ENCODE measurements at regions not wholly inside any gene's neighbourhood (a gene's known extent, or its start where the extent isn't known, plus 50 kb on each side); places are given as distances from the start of the nearest gene placed in this dataset.

DNA sequence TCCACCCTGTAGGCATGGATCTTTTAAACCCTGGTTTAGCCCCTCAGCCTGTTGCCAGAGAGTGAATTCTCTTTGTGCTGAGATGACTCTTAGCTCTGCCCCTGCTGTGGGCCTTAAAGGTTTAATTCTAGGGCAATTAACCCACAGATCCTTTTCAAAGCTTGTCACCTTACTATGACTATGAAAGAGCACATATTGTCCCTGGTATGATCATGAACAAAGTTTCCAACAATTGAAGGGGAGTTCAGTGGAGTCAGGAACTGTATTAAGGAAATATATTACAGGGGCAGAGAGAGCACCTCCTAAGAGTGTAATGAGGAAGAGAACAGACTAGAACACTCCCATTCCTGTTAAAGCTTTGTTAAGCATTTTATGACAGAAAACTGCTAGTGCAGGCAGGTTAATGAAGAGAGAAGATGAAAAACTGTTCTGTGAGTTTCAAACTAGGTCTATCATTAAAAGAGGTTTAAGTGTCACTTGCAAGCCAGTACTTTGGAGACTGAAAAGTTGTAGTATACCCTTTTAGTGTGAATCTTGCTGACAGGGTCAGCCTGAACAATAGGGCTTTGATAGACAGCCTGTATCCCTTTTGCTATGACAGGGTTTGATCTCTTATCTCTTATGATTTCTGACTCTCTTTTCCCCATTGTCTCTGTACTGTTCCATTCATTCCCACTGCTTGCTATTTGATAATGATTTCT, 104.2 kb upstream of the ELL2 start:
- no peak for ATAC-seq
- Histone ChIP-seq H3K4me3 (no peak overlapping the region), H3K4me1 (peaks cover 2 to 28% (median 5%) of the 10 kb centered on the region in 3 donors), H3K36me3 (no peaks in the 10 kb centered on the region), H3K9me3 (no peaks in the 10 kb centered on the region), H3K27me3 (no peaks in the 10 kb centered on the region), H3K27ac (no peak overlapping the region)
- TF ChIP-seq POLR2AphosphoS5 (IDR thresholded peaks at IDR 0.05) (no peak), POLR2A (IDR thresholded peaks at IDR 0.05) (no peak), EP300 (IDR thresholded peaks at IDR 0.05) (no peak)
- TF ChIP-seq, protein P1, sequence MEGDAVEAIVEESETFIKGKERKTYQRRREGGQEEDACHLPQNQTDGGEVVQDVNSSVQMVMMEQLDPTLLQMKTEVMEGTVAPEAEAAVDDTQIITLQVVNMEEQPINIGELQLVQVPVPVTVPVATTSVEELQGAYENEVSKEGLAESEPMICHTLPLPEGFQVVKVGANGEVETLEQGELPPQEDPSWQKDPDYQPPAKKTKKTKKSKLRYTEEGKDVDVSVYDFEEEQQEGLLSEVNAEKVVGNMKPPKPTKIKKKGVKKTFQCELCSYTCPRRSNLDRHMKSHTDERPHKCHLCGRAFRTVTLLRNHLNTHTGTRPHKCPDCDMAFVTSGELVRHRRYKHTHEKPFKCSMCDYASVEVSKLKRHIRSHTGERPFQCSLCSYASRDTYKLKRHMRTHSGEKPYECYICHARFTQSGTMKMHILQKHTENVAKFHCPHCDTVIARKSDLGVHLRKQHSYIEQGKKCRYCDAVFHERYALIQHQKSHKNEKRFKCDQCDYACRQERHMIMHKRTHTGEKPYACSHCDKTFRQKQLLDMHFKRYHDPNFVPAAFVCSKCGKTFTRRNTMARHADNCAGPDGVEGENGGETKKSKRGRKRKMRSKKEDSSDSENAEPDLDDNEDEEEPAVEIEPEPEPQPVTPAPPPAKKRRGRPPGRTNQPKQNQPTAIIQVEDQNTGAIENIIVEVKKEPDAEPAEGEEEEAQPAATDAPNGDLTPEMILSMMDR (IDR thresholded peaks at IDR 0.05), result no peak

DNA sequence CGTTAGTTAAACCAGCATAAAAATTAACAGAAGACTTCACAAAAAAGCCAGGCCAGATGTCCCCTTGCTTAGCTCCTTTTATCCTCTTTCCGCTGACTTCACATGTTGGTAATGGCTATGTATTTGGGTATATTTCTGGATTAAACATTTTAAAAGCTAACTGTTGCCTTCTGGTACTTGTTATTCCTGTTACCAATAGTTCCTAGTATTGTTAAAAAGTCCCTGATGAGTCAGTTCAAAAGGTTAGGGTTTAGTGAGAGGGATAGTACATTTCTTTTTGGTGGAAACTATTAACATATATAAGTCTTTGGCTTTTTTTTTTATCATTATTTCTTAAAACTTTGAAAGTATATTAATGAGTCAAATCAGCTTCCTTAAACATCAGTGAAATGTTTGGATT, 103.2 kb upstream of the ELL2 start:
- 88 to 97% methylated on average over 2 of the region's 2 CpGs for WGBS, 2 donors (ENCODE audit: low coverage in 1 of 2)
- Histone ChIP-seq H3K9me3 (no peaks in the 10 kb centered on the region), H3K27ac (no peak overlapping the region), H3K4me3 (no peak overlapping the region), H3K27me3 (no peaks in the 10 kb centered on the region), H3K36me3 (no peaks in the 10 kb centered on the region), H3K4me1 (peaks cover 2 to 28% (median 5%) of the 10 kb centered on the region in 3 donors)
- no peak for ATAC-seq
- TF ChIP-seq EP300 (IDR thresholded peaks at IDR 0.05), result no peak
- TF ChIP-seq, protein P1 (IDR thresholded peaks at IDR 0.05), result no peak
- no peak for TF ChIP-seq POLR2AphosphoS5 (IDR thresholded peaks at IDR 0.05)
- TF ChIP-seq POLR2A (IDR thresholded peaks at IDR 0.05), result no peak

DNA sequence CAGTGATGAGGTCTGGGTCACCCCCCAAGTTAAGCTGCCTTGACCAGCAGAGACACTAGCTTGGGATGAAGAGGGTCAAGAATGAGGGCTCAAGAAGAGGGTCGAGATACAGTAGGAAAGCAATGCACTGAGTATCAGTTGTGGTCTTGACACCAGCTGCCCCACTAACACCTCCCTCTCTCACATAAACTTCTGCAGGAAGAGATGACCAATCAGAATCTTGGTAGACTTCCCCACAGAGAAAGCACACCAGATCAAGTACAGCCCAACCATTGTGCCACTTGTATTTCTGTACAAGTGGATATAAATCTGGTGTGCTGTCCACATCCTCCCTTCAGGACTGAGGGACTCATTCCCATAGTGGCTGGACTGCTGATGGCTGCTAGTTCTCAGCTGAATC, 101.2 kb upstream of the ELL2 start:
- Histone ChIP-seq H3K4me3 (no peak overlapping the region), H3K27me3 (no peaks in the 10 kb centered on the region), H3K36me3 (no peaks in the 10 kb centered on the region), H3K27ac (no peak overlapping the region), H3K9me3 (no peaks in the 10 kb centered on the region), H3K4me1 (peaks cover 0 to 23% (median 2%) of the 10 kb centered on the region in 3 donors)
- 80% methylated on average over 1 of the region's 1 CpG; no CpG with 5 or more reads in 1 of the 2 donors for WGBS, 2 donors (ENCODE audit: low coverage in 1 of 2)
- ATAC-seq, result no peak
- TF ChIP-seq EP300 (IDR thresholded peaks at IDR 0.05) (no peak), POLR2A (IDR thresholded peaks at IDR 0.05) (no peak), POLR2AphosphoS5 (IDR thresholded peaks at IDR 0.05) (no peak)
- TF ChIP-seq, protein P1 (IDR thresholded peaks at IDR 0.05), result no peak

DNA sequence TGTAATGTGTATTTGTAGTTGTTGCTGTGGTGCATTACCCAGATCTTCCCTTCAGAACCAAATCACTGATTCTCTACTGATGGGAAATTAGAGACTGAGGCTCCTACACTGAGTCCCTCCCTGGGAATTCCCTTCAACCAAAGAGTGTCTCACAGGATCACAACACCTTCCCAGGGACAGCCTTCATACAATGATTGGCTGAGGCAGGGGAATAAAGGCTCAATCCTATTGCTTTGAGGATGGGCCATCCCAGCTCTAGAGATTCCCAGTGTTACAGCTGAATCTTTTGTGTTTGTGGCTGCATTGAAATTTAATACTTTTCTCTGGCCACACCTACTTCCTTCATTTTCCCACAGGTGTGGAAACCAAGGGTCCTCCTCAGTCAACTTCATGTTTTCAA, 96.4 kb upstream of the ELL2 start:
- H3K27me3 ChIP-seq, result no peaks in the 10 kb centered on the region
- no peak overlapping the region for H3K4me3 ChIP-seq
- TF ChIP-seq EP300 (IDR thresholded peaks at IDR 0.05), result no peak
- TF ChIP-seq, protein P1 (IDR thresholded peaks at IDR 0.05), result no peak
- TF ChIP-seq POLR2A (IDR thresholded peaks at IDR 0.05), result no peak
- no peaks in the 10 kb centered on the region for H3K36me3 ChIP-seq
- H3K4me1 ChIP-seq, result peaks cover 0 to 9% (median 0%) of the 10 kb centered on the region in 3 donors
- no peaks in the 10 kb centered on the region for H3K9me3 ChIP-seq
- no peak overlapping the region for H3K27ac ChIP-seq
- no peak for ATAC-seq

DNA sequence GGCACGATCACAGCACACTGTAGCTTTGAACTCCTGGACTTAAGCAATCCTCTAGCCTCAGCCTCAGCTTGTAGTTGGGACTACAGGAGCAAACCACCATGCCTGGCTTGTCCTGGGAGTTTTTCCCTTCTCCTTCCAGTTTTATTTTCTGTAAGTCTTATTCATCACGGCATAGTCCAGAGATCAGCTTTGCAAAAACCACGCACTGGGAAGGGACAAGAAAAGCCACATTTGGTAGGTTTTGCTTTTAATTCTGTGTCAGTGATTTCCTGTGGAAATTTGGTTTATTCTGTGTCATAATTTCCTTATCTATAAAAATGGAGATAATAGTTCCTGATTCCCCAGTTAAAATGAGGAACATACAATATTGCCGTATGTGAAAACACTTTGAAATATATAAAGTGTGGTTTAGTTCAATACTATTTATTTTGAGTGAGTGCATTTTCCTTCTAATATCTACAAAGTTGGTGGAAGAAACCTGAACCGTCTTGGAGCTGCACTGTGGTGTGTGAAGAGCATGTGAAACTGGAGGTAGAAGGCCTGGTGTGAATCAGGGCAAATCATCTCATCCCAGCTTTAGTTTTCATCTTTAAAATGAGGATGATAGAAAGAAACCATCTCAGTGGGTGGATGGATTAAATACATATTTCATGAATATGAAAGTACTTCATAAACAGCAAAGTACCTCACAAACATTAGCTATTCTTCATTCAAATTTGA, 92.8 kb upstream of the ELL2 start:
- WGBS, 2 donors (ENCODE audit: low coverage in 1 of 2), result 83 to 90% methylated on average over 5 of the region's 5 CpGs
- H3K4me1 ChIP-seq, result peaks cover 0 to 14% (median 0%) of the 10 kb centered on the region in 3 donors

More for the DNA sequence above, 92.8 kb upstream of the ELL2 start:
- Histone ChIP-seq H3K9me3 (no peaks in the 10 kb centered on the region), H3K36me3 (no peaks in the 10 kb centered on the region), H3K27me3 (no peaks in the 10 kb centered on the region), H3K4me3 (no peak overlapping the region), H3K27ac (no peak overlapping the region)
- no peak for ATAC-seq
- TF ChIP-seq, protein P1 (IDR thresholded peaks at IDR 0.05), result no peak
- TF ChIP-seq EP300 (IDR thresholded peaks at IDR 0.05), result no peak
- no peak for TF ChIP-seq POLR2AphosphoS5 (IDR thresholded peaks at IDR 0.05)
- TF ChIP-seq POLR2A (IDR thresholded peaks at IDR 0.05), result no peak

Measured in gastroesophageal sphincter (tissue), 4 donors.